ENCODE measurements at regions not wholly inside any gene's neighbourhood (a gene's known extent, or its start where the extent isn't known, plus 50 kb on each side); places are given as distances from the start of the nearest gene placed in this dataset.

DNA sequence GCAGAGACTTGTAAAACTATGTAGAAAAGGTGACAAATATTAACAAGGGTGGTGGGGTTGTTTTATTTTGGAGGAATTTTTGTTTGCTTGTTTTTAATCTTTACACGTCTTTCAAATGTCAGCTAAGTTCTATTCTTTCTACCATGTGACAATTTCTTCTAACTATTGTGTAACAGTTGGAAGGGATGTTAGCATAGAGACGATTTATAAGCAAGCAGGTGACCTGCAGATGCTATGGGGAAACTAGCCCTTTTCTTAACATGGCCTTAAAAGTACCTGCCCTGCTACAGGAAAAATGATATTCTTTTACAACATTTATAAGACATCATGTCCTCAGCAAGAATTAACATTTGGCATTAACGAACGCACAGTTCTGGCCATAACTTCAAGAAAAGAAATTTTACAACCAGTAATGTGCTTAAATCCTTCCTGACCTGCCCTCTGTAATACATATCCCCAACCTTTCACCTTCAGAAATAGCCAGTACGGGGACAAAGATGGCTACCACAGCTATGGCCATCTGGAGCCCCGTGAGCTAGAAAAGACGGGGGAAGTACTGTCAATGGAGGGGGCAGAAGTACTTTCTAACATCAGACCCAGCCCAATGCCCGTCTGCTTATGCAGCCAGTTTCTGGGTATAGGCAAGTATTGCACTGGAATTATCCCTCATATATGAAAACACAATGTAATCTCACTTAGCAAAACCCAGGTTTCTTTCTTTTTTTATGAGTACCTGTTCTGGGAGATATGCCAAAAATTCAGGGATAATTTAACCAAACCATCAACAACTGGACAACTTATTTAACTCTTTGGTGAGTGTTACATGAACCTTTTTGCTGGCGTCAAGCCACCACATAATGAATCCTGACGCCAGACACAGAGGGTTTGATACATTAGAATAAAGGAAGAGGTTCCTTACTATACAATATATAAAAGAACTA is 67.7 kb upstream of the NR2F2 start:
- no peak for TF ChIP-seq CTCF (IDR thresholded peaks at IDR 0.05)
- TF ChIP-seq POLR2AphosphoS5 (IDR thresholded peaks at IDR 0.05) = peak in 1 of 4 donors; percentile 21
